ENCODE measurements at regions not wholly inside any gene's neighbourhood (a gene's known extent, or its start where the extent isn't known, plus 50 kb on each side); places are given as distances from the start of the nearest gene placed in this dataset.

DNA sequence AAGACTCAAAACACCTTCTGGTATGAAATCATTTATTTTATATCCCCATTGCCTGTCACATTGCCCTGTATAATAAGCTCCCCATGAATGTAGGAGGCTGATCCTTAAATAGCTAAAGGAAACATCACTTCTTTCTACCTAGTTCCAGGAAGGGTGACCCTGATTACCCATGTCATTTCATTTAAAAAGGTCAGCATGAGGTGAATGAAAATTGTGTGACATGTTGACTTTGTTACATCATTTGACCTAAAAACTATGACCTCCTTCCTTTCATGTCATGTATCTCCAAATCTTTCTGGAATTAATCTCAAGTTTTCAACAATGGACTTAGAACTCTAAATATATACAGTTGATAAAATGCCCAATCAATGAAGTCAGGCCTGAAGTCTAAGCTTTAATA, 161.5 kb downstream of the AHR start:
- no peaks in the 10 kb centered on the region for H3K27me3 Mint-ChIP-seq (ENCODE audit: insufficient read depth, unreplicated experiment)
- BruUV-seq (replicated peaks) = no TSS peak
- no peak overlapping the region for H3K4me3 Mint-ChIP-seq (ENCODE audit: unreplicated experiment)
- ChIA-PET POLR2A (no interaction called here), CTCF (interaction anchor here (0.9 kb wide), 1 partner anchor 18 kb away, joined by 3 read pairs; no protein-coding TSS in a partner anchor)
- TF ChIP-seq, protein P1, sequence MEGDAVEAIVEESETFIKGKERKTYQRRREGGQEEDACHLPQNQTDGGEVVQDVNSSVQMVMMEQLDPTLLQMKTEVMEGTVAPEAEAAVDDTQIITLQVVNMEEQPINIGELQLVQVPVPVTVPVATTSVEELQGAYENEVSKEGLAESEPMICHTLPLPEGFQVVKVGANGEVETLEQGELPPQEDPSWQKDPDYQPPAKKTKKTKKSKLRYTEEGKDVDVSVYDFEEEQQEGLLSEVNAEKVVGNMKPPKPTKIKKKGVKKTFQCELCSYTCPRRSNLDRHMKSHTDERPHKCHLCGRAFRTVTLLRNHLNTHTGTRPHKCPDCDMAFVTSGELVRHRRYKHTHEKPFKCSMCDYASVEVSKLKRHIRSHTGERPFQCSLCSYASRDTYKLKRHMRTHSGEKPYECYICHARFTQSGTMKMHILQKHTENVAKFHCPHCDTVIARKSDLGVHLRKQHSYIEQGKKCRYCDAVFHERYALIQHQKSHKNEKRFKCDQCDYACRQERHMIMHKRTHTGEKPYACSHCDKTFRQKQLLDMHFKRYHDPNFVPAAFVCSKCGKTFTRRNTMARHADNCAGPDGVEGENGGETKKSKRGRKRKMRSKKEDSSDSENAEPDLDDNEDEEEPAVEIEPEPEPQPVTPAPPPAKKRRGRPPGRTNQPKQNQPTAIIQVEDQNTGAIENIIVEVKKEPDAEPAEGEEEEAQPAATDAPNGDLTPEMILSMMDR (IDR thresholded peaks at IDR 0.05; ENCODE audit: unreplicated experiment) = no peak
- H3K4me1 Mint-ChIP-seq (ENCODE audit: insufficient read depth, unreplicated experiment) = peaks cover 10% of the 10 kb centered on the region
- intact Hi-C loops (cut with micrococcal nuclease) = no loop called here
- H3K9me3 Mint-ChIP-seq (ENCODE audit: unreplicated experiment) = peaks cover 22% of the 10 kb centered on the region
- H3K36me3 Mint-ChIP-seq (ENCODE audit: insufficient read depth, unreplicated experiment) = no peaks in the 10 kb centered on the region
- H3K27ac Mint-ChIP-seq (ENCODE audit: low read depth, unreplicated experiment) = no peak overlapping the region
- no peak for DNase-seq (ENCODE audit: unreplicated experiment)

DNA sequence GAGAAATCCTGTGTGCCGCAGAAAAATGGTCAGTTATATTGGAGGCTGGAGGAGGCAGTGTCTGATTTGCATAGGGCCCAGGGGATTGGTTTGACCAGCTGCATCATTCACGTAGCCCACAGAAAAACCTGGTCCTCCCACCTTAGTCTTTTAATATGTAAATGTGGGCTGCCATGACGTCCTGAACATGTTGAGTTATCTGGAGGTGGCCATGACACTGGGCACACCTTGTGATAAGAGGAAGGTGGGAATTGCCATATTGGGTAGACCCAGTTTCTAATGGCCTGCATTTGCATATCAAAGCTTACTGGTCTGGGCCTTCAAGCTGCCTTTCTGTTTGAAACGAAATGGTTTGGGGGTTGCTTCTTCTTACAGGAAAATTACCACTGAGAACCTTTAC, 162.2 kb downstream of the AHR start:
- no peaks in the 10 kb centered on the region for H3K36me3 Mint-ChIP-seq (ENCODE audit: insufficient read depth, unreplicated experiment)
- DNase-seq (ENCODE audit: unreplicated experiment) = no peak
- H3K9me3 Mint-ChIP-seq (ENCODE audit: unreplicated experiment) = peaks cover 22% of the 10 kb centered on the region
- H3K4me3 Mint-ChIP-seq (ENCODE audit: unreplicated experiment) = no peak overlapping the region
- intact Hi-C loops (cut with micrococcal nuclease) = no loop called here
- ChIA-PET POLR2A (no interaction called here), CTCF (no interaction called here)
- no peaks in the 10 kb centered on the region for H3K27me3 Mint-ChIP-seq (ENCODE audit: insufficient read depth, unreplicated experiment)
- H3K4me1 Mint-ChIP-seq (ENCODE audit: insufficient read depth, unreplicated experiment) = peaks cover 10% of the 10 kb centered on the region
- BruUV-seq (replicated peaks) = no TSS peak
- H3K27ac Mint-ChIP-seq (ENCODE audit: low read depth, unreplicated experiment) = no peak overlapping the region
- TF ChIP-seq, protein P1 (IDR thresholded peaks at IDR 0.05; ENCODE audit: unreplicated experiment) = no peak

DNA sequence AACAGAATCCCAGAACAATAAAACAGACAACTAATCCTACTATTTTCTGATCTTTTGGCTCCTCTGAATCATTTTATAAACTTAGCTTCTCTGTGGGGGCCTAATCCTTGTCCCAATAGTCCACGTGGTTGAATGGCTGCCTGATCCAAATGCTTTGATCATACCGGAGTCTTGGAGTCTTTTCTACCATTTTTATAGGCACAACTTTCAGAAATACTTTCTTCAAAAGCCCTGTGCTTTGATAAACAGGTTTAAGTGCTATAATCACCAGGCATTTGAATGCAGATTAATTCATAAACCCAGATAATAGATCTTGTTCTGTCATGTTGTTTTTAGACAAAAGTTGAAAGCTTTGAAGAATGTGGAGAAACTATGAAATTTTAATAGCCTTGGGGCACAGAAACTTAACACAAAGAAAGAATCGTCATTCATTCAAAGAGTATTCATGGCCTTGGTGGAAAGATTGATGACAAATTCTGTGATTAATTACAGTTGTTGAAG, 163.7 kb downstream of the AHR start:
- intact Hi-C loops (cut with micrococcal nuclease) = no loop called here
- TF ChIP-seq, protein P1 (IDR thresholded peaks at IDR 0.05; ENCODE audit: unreplicated experiment) = no peak
- Mint-ChIP-seq H3K27me3 (ENCODE audit: insufficient read depth, unreplicated experiment) (no peaks in the 10 kb centered on the region), H3K9me3 (ENCODE audit: unreplicated experiment) (peaks cover 22% of the 10 kb centered on the region), H3K4me3 (ENCODE audit: unreplicated experiment) (no peak overlapping the region), H3K4me1 (ENCODE audit: insufficient read depth, unreplicated experiment) (peaks cover 10% of the 10 kb centered on the region), H3K36me3 (ENCODE audit: insufficient read depth, unreplicated experiment) (no peaks in the 10 kb centered on the region), H3K27ac (ENCODE audit: low read depth, unreplicated experiment) (no peak overlapping the region)
- no peak for DNase-seq (ENCODE audit: unreplicated experiment)
- BruUV-seq (replicated peaks) = no TSS peak
- ChIA-PET POLR2A (no interaction called here), CTCF (no interaction called here)

DNA sequence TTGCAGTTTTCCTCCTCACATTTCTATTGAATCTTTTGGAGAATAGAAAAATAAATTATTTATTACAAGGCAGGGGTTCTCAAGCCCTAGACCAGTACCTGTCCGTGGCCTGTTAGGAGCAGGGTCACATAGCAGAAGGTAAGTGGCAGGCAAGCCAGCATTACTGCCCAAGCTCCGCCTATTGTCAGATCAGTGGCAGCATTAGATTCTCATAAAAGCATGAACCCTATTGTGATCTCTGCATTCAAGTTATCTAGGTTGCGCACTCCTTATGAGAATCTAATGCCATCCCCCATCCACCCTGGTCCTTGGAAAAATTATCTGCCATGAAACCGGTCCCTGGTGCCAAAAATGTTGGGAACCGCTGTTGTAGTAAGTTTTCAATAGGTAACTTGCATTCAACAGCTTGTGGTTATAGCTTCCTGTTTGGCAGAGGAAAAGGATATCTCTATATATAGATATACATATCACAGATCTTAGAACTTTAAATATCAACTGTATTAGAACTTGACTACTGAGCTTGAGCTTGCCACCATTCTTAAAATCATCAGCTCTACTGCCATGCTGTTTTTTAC, 165.1 kb downstream of the AHR start:
- DNase-seq (ENCODE audit: unreplicated experiment) = no peak
- BruUV-seq (replicated peaks) = no TSS peak
- TF ChIP-seq, protein P1 (IDR thresholded peaks at IDR 0.05; ENCODE audit: unreplicated experiment) = no peak
- H3K36me3 Mint-ChIP-seq (ENCODE audit: insufficient read depth, unreplicated experiment) = no peaks in the 10 kb centered on the region
- ChIA-PET CTCF (no interaction called here), POLR2A (interaction anchor here (1.2 kb wide), 1 partner anchor 93 kb away, joined by 3 read pairs; no protein-coding TSS in a partner anchor)
- H3K4me3 Mint-ChIP-seq (ENCODE audit: unreplicated experiment) = no peak overlapping the region
- H3K27me3 Mint-ChIP-seq (ENCODE audit: insufficient read depth, unreplicated experiment) = no peaks in the 10 kb centered on the region
- intact Hi-C loops (cut with micrococcal nuclease) = no loop called here
- no peak overlapping the region for H3K27ac Mint-ChIP-seq (ENCODE audit: low read depth, unreplicated experiment)
- peaks cover 10% of the 10 kb centered on the region for H3K4me1 Mint-ChIP-seq (ENCODE audit: insufficient read depth, unreplicated experiment)
- peaks cover 13% of the 10 kb centered on the region for H3K9me3 Mint-ChIP-seq (ENCODE audit: unreplicated experiment)
